ENCODE measurements at regions not wholly inside any gene's neighbourhood (a gene's known extent, or its start where the extent isn't known, plus 50 kb on each side); places are given as distances from the start of the nearest gene placed in this dataset.

GRCh38 chr17:6325741-6326140, 109.2 kb downstream of the AIPL1 start:
- TF ChIP-seq CTCF (IDR thresholded peaks at IDR 0.05 in 2 of 3, conservative IDR thresholded peaks at IDR 0.05 in 1 of 3; ENCODE audit: control insufficient read depth in 2 of 3, extremely low read depth in 1 of 3, insufficient read depth in 1 of 3, low read depth in 3 of 3, low read length in 3 of 3) (no peak), POLR2A (IDR thresholded peaks at IDR 0.05; ENCODE audit: low read depth, low read length) (no peak), ZZZ3 (IDR thresholded peaks at IDR 0.05; ENCODE audit: control insufficient read depth, insufficient read length, low read depth) (no peak), MYC (IDR thresholded peaks at IDR 0.05; ENCODE audit: insufficient read depth, insufficient read length, insufficient replicate concordance, low read length, severe bottlenecking) (no peak), ZNF217 (IDR thresholded peaks at IDR 0.05) (no peak), MYB (IDR thresholded peaks at IDR 0.05; ENCODE audit: borderline replicate concordance, low read depth, low read length) (no peak), ZBTB40 (IDR thresholded peaks at IDR 0.05; ENCODE audit: borderline replicate concordance) (no peak)
